ENCODE measurements at regions not wholly inside any gene's neighbourhood (a gene's known extent, or its start where the extent isn't known, plus 50 kb on each side); places are given as distances from the start of the nearest gene placed in this dataset.

DNA sequence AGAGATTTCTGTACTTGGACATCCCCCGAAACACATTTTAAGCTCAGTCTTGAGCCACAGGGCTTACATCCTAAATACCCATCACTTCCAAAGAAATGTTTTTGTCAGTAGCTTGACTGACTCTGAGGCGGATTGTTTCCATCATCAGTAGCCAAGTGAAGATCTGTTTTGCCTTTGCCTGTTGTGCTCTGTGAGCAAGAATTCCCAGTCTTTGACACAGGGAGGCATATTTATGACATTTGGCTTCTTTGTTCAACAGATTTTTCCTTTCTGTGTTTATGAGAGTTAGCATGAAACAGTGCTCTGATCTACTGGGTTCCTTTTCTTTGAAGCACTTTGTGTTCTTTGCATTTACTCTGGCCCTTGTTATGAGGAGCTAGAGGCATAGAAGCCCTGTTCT lies 132.1 kb upstream of the CDIN1 start:
- TF ChIP-seq, protein P1, sequence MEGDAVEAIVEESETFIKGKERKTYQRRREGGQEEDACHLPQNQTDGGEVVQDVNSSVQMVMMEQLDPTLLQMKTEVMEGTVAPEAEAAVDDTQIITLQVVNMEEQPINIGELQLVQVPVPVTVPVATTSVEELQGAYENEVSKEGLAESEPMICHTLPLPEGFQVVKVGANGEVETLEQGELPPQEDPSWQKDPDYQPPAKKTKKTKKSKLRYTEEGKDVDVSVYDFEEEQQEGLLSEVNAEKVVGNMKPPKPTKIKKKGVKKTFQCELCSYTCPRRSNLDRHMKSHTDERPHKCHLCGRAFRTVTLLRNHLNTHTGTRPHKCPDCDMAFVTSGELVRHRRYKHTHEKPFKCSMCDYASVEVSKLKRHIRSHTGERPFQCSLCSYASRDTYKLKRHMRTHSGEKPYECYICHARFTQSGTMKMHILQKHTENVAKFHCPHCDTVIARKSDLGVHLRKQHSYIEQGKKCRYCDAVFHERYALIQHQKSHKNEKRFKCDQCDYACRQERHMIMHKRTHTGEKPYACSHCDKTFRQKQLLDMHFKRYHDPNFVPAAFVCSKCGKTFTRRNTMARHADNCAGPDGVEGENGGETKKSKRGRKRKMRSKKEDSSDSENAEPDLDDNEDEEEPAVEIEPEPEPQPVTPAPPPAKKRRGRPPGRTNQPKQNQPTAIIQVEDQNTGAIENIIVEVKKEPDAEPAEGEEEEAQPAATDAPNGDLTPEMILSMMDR (conservative IDR thresholded peaks at IDR 0.05), result no peak
- TF ChIP-seq ZFX (IDR thresholded peaks at IDR 0.05), result no peak

Data from C4-2B (cell line).